Lower leg skin (tissue), 4 donors: ENCODE measurements at regions not wholly inside any gene's neighbourhood (a gene's known extent, or its start where the extent isn't known, plus 50 kb on each side); places are given as distances from the start of the nearest gene placed in this dataset.

ENCODE experiments used
- DNase-seq, 2 donors: peaks; one replicate each; pipeline ENCODE4 v3.0.0-alpha.2; 2019; ENCODE audit warnings: low spot score in 2 of 2
- H3K4me3 ChIP-seq: fragments of 200-600 bp; sonication (generic); 2 replicates; pipeline ENCODE4 v1.5.1; 2017; ENCODE audit warnings: mild to moderate bottlenecking, low read depth; ENCODE audit not compliant: poor library complexity, severe bottlenecking
- POLR2A ChIP-seq, 2 donors: fragments of 450-650 bp; IDR thresholded peaks; one replicate each; pipeline ENCODE4 v1.6.1; 2016 to 2017; ENCODE audit warnings: antibody characterized with exemption in 2 of 2, mild to moderate bottlenecking in 1 of 2, moderate library complexity in 1 of 2
- whole genome bisulfite sequencing, 2 donors: methylation state at CpG; one replicate each; pipeline ENCODE4 v1.1.5; 2018; 5-methylcytosine and 5-hydroxymethylcytosine counted together
- intact Hi-C: fragments of 100-400 bp; cut with DNase I; formaldehyde crosslinking; loops from one replicate; pipeline ENCODE4 v1.15.0; 2023; ENCODE audit warnings: low total_unique reads
- TF ChIP-seq, protein P1 (sequence below), 3 donors: fragments of 450-650 bp; IDR thresholded peaks; one replicate each; pipeline ENCODE4 v1.5.1; 2016; ENCODE audit warnings: antibody characterized with exemption in 3 of 3, mild to moderate bottlenecking in 3 of 3, moderate library complexity in 2 of 3

DNA sequence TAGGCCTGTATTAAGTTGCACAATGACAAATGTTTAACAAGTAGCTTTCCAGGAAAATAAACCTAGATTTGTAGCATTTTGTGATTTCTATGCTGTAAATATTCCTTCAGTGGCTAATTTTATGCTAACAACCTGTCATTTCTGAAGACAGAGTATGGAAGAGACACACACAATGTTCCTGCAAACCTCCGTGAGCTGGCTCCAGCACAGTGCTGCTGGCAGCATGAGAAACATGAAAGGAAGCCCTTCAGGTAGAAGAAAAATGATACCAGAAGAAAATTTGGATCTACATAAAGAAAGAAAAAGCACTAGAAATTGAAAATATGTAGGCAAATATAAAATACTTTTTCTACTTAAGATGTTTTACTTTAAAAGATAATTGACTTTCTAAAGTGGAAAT is 69.5 kb upstream of the CTTNBP2 start:
- H3K4me3 ChIP-seq = no peak overlapping the region
- DNase-seq = no peak
- 71 to 92% methylated on average over 1 of the region's 1 CpG for WGBS, 2 donors
- TF ChIP-seq, protein P1, sequence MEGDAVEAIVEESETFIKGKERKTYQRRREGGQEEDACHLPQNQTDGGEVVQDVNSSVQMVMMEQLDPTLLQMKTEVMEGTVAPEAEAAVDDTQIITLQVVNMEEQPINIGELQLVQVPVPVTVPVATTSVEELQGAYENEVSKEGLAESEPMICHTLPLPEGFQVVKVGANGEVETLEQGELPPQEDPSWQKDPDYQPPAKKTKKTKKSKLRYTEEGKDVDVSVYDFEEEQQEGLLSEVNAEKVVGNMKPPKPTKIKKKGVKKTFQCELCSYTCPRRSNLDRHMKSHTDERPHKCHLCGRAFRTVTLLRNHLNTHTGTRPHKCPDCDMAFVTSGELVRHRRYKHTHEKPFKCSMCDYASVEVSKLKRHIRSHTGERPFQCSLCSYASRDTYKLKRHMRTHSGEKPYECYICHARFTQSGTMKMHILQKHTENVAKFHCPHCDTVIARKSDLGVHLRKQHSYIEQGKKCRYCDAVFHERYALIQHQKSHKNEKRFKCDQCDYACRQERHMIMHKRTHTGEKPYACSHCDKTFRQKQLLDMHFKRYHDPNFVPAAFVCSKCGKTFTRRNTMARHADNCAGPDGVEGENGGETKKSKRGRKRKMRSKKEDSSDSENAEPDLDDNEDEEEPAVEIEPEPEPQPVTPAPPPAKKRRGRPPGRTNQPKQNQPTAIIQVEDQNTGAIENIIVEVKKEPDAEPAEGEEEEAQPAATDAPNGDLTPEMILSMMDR (IDR thresholded peaks at IDR 0.05) = no peak
- TF ChIP-seq POLR2A (IDR thresholded peaks at IDR 0.05) = no peak
- intact Hi-C loops = no loop called here

DNA sequence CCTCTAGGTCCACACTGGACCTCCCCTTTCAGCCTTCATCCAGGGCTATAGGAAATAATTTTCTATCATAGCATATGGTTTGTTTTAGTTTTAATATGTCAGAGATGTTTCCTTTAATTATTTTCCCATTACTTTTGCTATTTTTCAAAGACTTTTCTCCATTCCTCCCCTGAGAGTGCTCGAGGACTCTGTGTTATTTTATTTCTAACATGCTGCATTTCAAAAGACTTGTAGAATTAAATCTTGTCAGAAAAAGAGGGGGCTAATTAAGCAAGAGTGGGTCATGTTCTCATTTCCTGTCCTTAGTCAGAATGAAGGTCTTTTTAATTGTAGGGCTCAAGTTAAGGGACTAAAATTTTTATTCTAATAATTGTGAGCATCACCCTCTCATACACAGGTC is 71.6 kb upstream of the CTTNBP2 start:
- WGBS, 2 donors = 55 to 73% methylated on average over 1 of the region's 1 CpG
- intact Hi-C loops = no loop called here

DNA sequence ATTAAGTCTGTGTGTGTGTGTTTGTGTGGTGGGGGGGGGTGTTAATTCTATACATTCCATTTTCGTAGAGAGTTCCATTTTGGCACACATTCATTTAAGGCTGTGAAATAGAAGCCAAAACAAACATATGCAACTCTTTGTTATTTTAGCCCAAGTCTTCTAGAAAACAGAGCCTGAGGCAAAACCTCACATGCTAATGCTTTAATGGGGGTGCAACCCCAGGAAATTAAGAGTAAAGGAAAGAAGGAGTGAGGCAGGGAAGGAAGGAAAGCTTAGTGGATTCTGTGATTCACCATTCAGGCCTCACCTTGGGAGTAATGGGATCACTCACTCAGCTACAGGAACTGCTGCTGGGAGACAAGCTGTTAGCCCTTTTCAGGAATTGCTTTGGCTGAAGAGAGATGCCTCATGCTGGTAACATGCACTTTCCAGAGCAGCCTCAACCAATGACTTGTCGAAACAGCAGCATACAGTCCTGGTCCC is 73.0 kb upstream of the CTTNBP2 start:
- intact Hi-C loops = no loop called here
- WGBS, 2 donors = 69 to 70% methylated on average over 2 of the region's 2 CpGs

More for the DNA sequence above, 71.6 kb upstream of the CTTNBP2 start:
- H3K4me3 ChIP-seq = no peak overlapping the region
- DNase-seq = no peak
- TF ChIP-seq POLR2A (IDR thresholded peaks at IDR 0.05) = no peak
- TF ChIP-seq, protein P1 (IDR thresholded peaks at IDR 0.05) = no peak

DNA sequence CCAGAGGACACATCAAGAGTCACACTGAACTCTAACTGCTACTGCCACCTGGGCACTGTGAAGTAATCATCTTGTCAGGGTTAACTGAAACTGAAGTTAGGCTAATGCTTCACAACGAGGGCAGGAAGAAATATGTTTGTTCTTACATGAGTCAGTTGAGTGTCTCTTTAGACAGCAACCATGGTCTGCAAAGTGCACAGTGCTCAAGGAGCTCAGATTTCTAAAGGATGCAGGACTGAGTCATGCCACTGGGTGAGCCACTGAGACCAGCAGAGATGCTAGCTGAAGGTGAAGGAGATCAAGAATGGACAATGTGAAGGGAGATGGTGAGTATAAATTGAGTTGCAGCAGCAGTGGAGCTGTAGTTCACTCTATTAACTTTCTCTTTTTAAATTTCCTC is 76.0 kb upstream of the CTTNBP2 start:
- intact Hi-C loops = no loop called here
- DNase-seq = no peak
- WGBS, 2 donors = 45 to 71% methylated on average over 1 of the region's 1 CpG

More for the DNA sequence above, 73.0 kb upstream of the CTTNBP2 start:
- DNase-seq = no peak
- no peak overlapping the region for H3K4me3 ChIP-seq
- TF ChIP-seq, protein P1 (IDR thresholded peaks at IDR 0.05) = no peak
- TF ChIP-seq POLR2A (IDR thresholded peaks at IDR 0.05) = no peak

DNA sequence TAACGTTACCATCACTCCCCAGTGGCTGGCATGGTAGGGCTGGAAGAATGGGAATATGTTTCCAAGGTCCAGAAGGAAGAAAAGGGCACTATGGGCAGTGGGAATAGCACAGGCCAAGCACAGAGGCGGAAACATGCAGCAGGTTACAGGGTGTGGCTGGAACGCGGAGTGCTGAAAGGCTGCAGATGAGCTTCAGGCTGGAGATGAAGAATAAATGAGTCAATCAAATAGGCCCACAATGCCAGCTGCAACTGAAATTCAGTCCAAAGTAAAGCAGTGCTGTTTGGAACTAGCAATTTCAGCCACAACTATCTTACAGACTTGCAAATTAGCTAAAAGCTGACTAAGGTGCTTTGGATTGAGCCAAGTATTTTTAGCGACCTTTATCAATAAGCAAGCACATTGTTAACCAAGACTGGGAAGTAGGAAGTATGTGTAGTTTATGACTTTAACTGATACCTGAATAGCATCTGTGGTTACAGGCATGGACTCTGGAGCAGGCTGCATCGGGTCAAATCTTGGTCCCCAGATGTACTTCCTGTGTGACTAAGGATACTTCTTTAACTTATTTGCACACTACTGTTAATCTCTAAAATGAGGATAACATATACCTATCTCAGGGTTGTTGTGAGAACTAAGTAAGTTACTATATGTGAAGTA is 77.5 kb upstream of the CTTNBP2 start:
- 64 to 67% methylated on average over 6 of the region's 6 CpGs for WGBS, 2 donors
- no peak overlapping the region for H3K4me3 ChIP-seq
- no peak for DNase-seq
- intact Hi-C loops = no loop called here
- TF ChIP-seq POLR2A (IDR thresholded peaks at IDR 0.05) = no peak
- TF ChIP-seq, protein P1 (IDR thresholded peaks at IDR 0.05) = no peak

More for the DNA sequence above, 76.0 kb upstream of the CTTNBP2 start:
- no peak overlapping the region for H3K4me3 ChIP-seq
- TF ChIP-seq, protein P1 (IDR thresholded peaks at IDR 0.05) = no peak
- TF ChIP-seq POLR2A (IDR thresholded peaks at IDR 0.05) = no peak

DNA sequence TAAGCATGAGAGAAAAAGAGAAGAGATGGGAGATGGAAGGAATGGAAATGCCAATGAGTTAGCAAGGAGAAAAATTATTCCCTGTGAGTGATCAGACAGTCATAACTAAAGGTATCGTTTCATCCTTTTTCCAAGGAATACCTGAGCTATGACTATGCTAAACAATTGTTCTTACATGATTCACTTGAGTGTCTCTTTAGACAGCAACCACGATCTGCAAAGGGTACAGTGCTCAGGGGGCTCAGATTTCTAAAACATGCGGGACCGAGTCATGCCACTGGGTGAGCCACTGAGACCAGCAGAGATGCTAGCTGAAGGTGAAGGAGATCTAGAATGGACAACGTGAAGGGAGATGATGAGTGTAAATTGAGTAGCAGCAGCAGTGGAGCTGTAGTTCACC is 78.0 kb upstream of the CTTNBP2 start:
- no peak overlapping the region for H3K4me3 ChIP-seq
- no peak for DNase-seq
- intact Hi-C loops = no loop called here
- WGBS, 2 donors = 78 to 80% methylated on average over 5 of the region's 5 CpGs
- TF ChIP-seq, protein P1 (IDR thresholded peaks at IDR 0.05) = no peak
- no peak for TF ChIP-seq POLR2A (IDR thresholded peaks at IDR 0.05)
